ENCODE measurements at regions not wholly inside any gene's neighbourhood (a gene's known extent, or its start where the extent isn't known, plus 50 kb on each side); places are given as distances from the start of the nearest gene placed in this dataset.

DNA sequence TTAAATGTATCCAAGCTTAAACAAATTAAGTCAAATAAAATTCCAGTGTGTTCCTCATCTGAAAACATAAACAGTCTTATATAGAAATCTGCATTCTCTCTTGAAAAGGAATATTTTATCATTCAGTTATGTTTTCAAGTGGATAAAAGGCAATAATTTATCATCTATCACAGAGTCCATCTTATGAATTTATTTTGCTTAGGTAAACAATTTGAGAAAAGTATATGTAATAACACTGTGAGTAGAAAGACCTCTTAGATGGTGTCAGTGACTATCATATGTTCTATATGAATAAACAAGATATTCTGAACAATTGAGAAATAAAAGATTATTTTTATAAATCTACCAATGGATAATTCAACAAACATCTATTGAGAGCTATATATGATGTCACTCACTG is 397.6 kb upstream of the GJE1 start:
- TF ChIP-seq CTCF (IDR thresholded peaks at IDR 0.05; ENCODE audit: insufficient read depth, low read depth, low read length) (no peak), EZH2 (IDR thresholded peaks at IDR 0.05; ENCODE audit: insufficient read depth, low read length) (no peak)
- no peaks in the 10 kb centered on the region for H3K4me1 Mint-ChIP-seq (ENCODE audit: low read depth, unreplicated experiment)
- DNase-seq (ENCODE audit: low read depth) (no peak), FAIRE-seq (no peak)
- H3K4me1 ChIP-seq (ENCODE audit: insufficient read depth, low read length), result no peaks in the 10 kb centered on the region
- H3K27ac Mint-ChIP-seq (ENCODE audit: unreplicated experiment), result no peak overlapping the region
- no peak overlapping the region for H3K4me3 ChIP-seq (ENCODE audit: insufficient read depth, low read depth, low read length)
- H4K20me1 ChIP-seq (ENCODE audit: insufficient read depth, low read length), result no peaks in the 10 kb centered on the region
- no peak overlapping the region for H3K27ac ChIP-seq (ENCODE audit: low read depth, low read length)
- H3K4me3 Mint-ChIP-seq (ENCODE audit: unreplicated experiment), result no peak overlapping the region
- no peaks in the 10 kb centered on the region for H3K27me3 ChIP-seq (ENCODE audit: insufficient read depth, low read length)
- H3K27me3 Mint-ChIP-seq (ENCODE audit: low read depth, unreplicated experiment), result no peaks in the 10 kb centered on the region
- H2AFZ ChIP-seq (ENCODE audit: low read depth, low read length), result no peak overlapping the region
- H3K4me2 ChIP-seq (ENCODE audit: low read length), result no peak overlapping the region
- no peaks in the 10 kb centered on the region for H3K79me2 ChIP-seq (ENCODE audit: insufficient read depth, low read length)
- H3K9me3 ChIP-seq (ENCODE audit: insufficient read depth, low read depth, low read length), result no peaks in the 10 kb centered on the region
- H3K36me3 ChIP-seq (ENCODE audit: insufficient read depth, low read length), result no peaks in the 10 kb centered on the region
- H3K9ac ChIP-seq (ENCODE audit: low read length), result no peak overlapping the region
- no peaks in the 10 kb centered on the region for H3K36me3 Mint-ChIP-seq (ENCODE audit: low read depth, unreplicated experiment)
- no peaks in the 10 kb centered on the region for H3K9me3 Mint-ChIP-seq (ENCODE audit: unreplicated experiment)

DNA sequence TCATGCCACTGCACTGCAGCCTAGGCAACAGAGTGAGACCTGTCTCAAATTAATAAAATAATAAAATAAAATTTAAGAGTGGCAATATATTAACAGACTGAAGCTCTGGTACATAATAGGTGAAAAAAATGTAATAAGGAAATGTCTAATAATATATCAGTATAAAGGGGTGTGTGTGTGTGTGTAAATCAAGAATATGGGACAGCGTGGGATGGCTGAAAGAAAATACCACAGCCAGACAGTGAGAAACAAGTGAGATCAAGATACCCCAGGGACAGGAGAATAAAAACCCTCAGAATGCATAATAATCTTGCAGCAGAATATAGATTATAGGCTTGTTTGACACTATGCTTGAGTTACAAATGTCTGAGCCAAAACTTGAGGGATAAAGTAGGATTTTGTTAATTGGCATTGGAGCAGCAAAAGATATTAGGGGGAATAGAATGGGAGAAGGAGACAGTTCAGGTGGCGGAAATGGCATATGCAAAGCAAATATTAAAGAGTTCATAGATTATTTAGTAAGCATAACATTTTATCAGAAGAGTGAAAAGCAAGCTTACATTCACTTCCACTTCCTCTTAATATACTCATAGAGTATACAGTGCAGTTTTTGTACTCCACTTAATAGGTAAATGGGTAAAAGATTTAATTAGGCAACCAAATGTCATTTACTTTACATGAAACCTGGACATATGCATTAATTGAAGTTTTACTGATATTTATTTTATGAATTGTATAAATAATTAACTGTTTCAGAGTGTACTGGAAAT is 398.5 kb upstream of the GJE1 start:
- TF ChIP-seq CTCF (IDR thresholded peaks at IDR 0.05; ENCODE audit: insufficient read depth, low read depth, low read length), result no peak
- TF ChIP-seq EZH2 (IDR thresholded peaks at IDR 0.05; ENCODE audit: insufficient read depth, low read length), result no peak

DNA sequence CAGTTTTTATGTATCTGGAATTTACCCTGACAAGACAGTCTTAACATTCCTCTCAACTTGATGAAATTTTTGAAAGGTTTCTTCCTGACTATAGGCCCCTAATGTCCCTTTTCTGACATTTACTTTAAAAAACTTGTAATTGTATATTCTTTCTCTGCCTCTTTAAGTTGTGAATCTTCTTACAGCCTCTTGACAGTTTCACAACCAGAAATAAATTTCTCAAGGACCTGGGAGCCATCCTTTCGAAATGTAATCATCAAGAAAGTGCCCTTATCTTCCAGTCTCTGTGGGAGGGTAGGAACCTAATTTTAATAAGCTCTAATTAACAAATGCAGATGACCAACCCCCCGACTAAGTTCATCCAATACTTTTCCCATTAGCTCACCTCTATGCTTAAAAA is 403.6 kb upstream of the GJE1 start:
- Histone ChIP-seq H3K36me3 (ENCODE audit: insufficient read depth, low read length) (no peaks in the 10 kb centered on the region), H3K27me3 (ENCODE audit: insufficient read depth, low read length) (no peaks in the 10 kb centered on the region), H3K27ac (ENCODE audit: low read depth, low read length) (no peak overlapping the region), H3K79me2 (ENCODE audit: insufficient read depth, low read length) (no peaks in the 10 kb centered on the region), H3K9ac (ENCODE audit: low read length) (no peak overlapping the region), H3K4me1 (ENCODE audit: insufficient read depth, low read length) (no peaks in the 10 kb centered on the region), H4K20me1 (ENCODE audit: insufficient read depth, low read length) (no peaks in the 10 kb centered on the region), H3K9me3 (ENCODE audit: insufficient read depth, low read depth, low read length) (no peaks in the 10 kb centered on the region), H2AFZ (ENCODE audit: low read depth, low read length) (no peak overlapping the region), H3K4me2 (ENCODE audit: low read length) (no peak overlapping the region), H3K4me3 (ENCODE audit: insufficient read depth, low read depth, low read length) (no peak overlapping the region)
- Mint-ChIP-seq H3K9me3 (ENCODE audit: unreplicated experiment) (no peaks in the 10 kb centered on the region), H3K4me3 (ENCODE audit: unreplicated experiment) (no peak overlapping the region), H3K4me1 (ENCODE audit: low read depth, unreplicated experiment) (peaks cover 8% of the 10 kb centered on the region), H3K27me3 (ENCODE audit: low read depth, unreplicated experiment) (no peaks in the 10 kb centered on the region), H3K27ac (ENCODE audit: unreplicated experiment) (no peak overlapping the region), H3K36me3 (ENCODE audit: low read depth, unreplicated experiment) (no peaks in the 10 kb centered on the region)
- DNase-seq (ENCODE audit: low read depth) (no peak), FAIRE-seq (no peak)
- no peak for TF ChIP-seq EZH2 (IDR thresholded peaks at IDR 0.05; ENCODE audit: insufficient read depth, low read length)
- no peak for TF ChIP-seq CTCF (IDR thresholded peaks at IDR 0.05; ENCODE audit: insufficient read depth, low read depth, low read length)

More for the DNA sequence above, 398.5 kb upstream of the GJE1 start:
- no peaks in the 10 kb centered on the region for H3K79me2 ChIP-seq (ENCODE audit: insufficient read depth, low read length)
- no peaks in the 10 kb centered on the region for H3K27me3 ChIP-seq (ENCODE audit: insufficient read depth, low read length)
- Mint-ChIP-seq H3K9me3 (ENCODE audit: unreplicated experiment) (no peaks in the 10 kb centered on the region), H3K36me3 (ENCODE audit: low read depth, unreplicated experiment) (no peaks in the 10 kb centered on the region), H3K27ac (ENCODE audit: unreplicated experiment) (no peak overlapping the region), H3K27me3 (ENCODE audit: low read depth, unreplicated experiment) (no peaks in the 10 kb centered on the region), H3K4me3 (ENCODE audit: unreplicated experiment) (no peak overlapping the region), H3K4me1 (ENCODE audit: low read depth, unreplicated experiment) (no peaks in the 10 kb centered on the region)
- H3K4me1 ChIP-seq (ENCODE audit: insufficient read depth, low read length), result no peaks in the 10 kb centered on the region
- H3K9me3 ChIP-seq (ENCODE audit: insufficient read depth, low read depth, low read length), result no peaks in the 10 kb centered on the region
- H3K4me2 ChIP-seq (ENCODE audit: low read length), result no peak overlapping the region
- H3K9ac ChIP-seq (ENCODE audit: low read length), result no peak overlapping the region
- no peaks in the 10 kb centered on the region for H3K36me3 ChIP-seq (ENCODE audit: insufficient read depth, low read length)
- H3K4me3 ChIP-seq (ENCODE audit: insufficient read depth, low read depth, low read length), result no peak overlapping the region
- H2AFZ ChIP-seq (ENCODE audit: low read depth, low read length), result no peak overlapping the region
- no peaks in the 10 kb centered on the region for H4K20me1 ChIP-seq (ENCODE audit: insufficient read depth, low read length)
- DNase-seq (ENCODE audit: low read depth) (no peak), FAIRE-seq (no peak)
- no peak overlapping the region for H3K27ac ChIP-seq (ENCODE audit: low read depth, low read length)
